ENCODE measurements at regions not wholly inside any gene's neighbourhood (a gene's known extent, or its start where the extent isn't known, plus 50 kb on each side); places are given as distances from the start of the nearest gene placed in this dataset.

GRCh38 chr3:102302020-102302419 lies 132.8 kb upstream of the ZPLD1 start:
- 39% methylated on average over 2 of the region's 2 CpGs for WGBS (ENCODE audit: insufficient coverage, low coverage, low lambda C conversion rate, missing lambda C conversion rate)
- TF ChIP-seq CTCF (IDR thresholded peaks at IDR 0.05): no peak
- TF ChIP-seq POLR2A (IDR thresholded peaks at IDR 0.05): no peak
- no peak for DNase-seq
- H3K27me3 ChIP-seq: no peaks in the 10 kb centered on the region
- intact Hi-C loops (cut with DNase I): no loop called here
- H3K4me3 ChIP-seq: no peak overlapping the region
- H3K36me3 ChIP-seq: no peaks in the 10 kb centered on the region
- H3K9me3 ChIP-seq: no peaks in the 10 kb centered on the region
- no peak for ATAC-seq
- no peak overlapping the region for H3K27ac ChIP-seq
- no peaks in the 10 kb centered on the region for H3K4me1 ChIP-seq

GRCh38 chr3:102304550-102304949 lies 130.3 kb upstream of the ZPLD1 start:
- no peak for ATAC-seq
- WGBS (ENCODE audit: insufficient coverage, low coverage, low lambda C conversion rate, missing lambda C conversion rate): 58% methylated on average over 3 of the region's 3 CpGs

GRCh38 chr3:102307442-102307841 lies 127.4 kb upstream of the ZPLD1 start:
- H3K4me3 ChIP-seq: no peak overlapping the region
- no CpG with 5 or more reads among the region's 2 CpGs for WGBS (ENCODE audit: insufficient coverage, low coverage, low lambda C conversion rate, missing lambda C conversion rate)
- TF ChIP-seq POLR2A (IDR thresholded peaks at IDR 0.05) (no peak), CTCF (IDR thresholded peaks at IDR 0.05) (no peak)
- DNase-seq (no peak), ATAC-seq (no peak)
- no peak overlapping the region for H3K27ac ChIP-seq
- no peaks in the 10 kb centered on the region for H3K36me3 ChIP-seq
- no peaks in the 10 kb centered on the region for H3K27me3 ChIP-seq
- H3K4me1 ChIP-seq: no peaks in the 10 kb centered on the region
- intact Hi-C loops (cut with DNase I): no loop called here
- H3K9me3 ChIP-seq: no peaks in the 10 kb centered on the region

More at GRCh38 chr3:102304550-102304949, 130.3 kb upstream of the ZPLD1 start:
- TF ChIP-seq POLR2A (IDR thresholded peaks at IDR 0.05): no peak
- Histone ChIP-seq H3K27me3 (no peaks in the 10 kb centered on the region), H3K4me1 (no peaks in the 10 kb centered on the region), H3K36me3 (no peaks in the 10 kb centered on the region), H3K4me3 (no peak overlapping the region), H3K9me3 (no peaks in the 10 kb centered on the region), H3K27ac (no peak overlapping the region)
- DNase-seq: no peak
- intact Hi-C loops (cut with DNase I): no loop called here

- H3K27ac ChIP-seq: no peak overlapping the region
- no peak for TF ChIP-seq POLR2A (IDR thresholded peaks at IDR 0.05)
- no peak for TF ChIP-seq CTCF (IDR thresholded peaks at IDR 0.05)
- H3K4me3 ChIP-seq: no peak overlapping the region
- WGBS (ENCODE audit: insufficient coverage, low coverage, low lambda C conversion rate, missing lambda C conversion rate): 56% methylated on average over 1 of the region's 1 CpG
- DNase-seq (no peak), ATAC-seq (no peak)
- intact Hi-C loops (cut with DNase I): no loop called here
- H3K36me3 ChIP-seq: no peaks in the 10 kb centered on the region
- no peaks in the 10 kb centered on the region for H3K27me3 ChIP-seq
- no peaks in the 10 kb centered on the region for H3K4me1 ChIP-seq
- H3K9me3 ChIP-seq: no peaks in the 10 kb centered on the region
Observed at GRCh38 chr3:102329066-102329465, 105.7 kb upstream of the ZPLD1 start.

- no peak for ATAC-seq
- no peak overlapping the region for H3K4me3 ChIP-seq
Observed at GRCh38 chr3:102329561-102329960, 105.3 kb upstream of the ZPLD1 start.

More at GRCh38 chr3:102329561-102329960, 105.3 kb upstream of the ZPLD1 start:
- Histone ChIP-seq H3K36me3 (no peaks in the 10 kb centered on the region), H3K4me1 (no peaks in the 10 kb centered on the region), H3K9me3 (no peaks in the 10 kb centered on the region), H3K27ac (no peak overlapping the region), H3K27me3 (no peaks in the 10 kb centered on the region)
- no peak for TF ChIP-seq POLR2A (IDR thresholded peaks at IDR 0.05)
- no peak for TF ChIP-seq CTCF (IDR thresholded peaks at IDR 0.05)
- DNase-seq: no peak
- WGBS (ENCODE audit: insufficient coverage, low coverage, low lambda C conversion rate, missing lambda C conversion rate): 87% methylated on average over 1 of the region's 1 CpG
- intact Hi-C loops (cut with DNase I): no loop called here

Measured in right lobe of liver (tissue), 6 donors.